HepG2 (cell line): ENCODE measurements at regions not wholly inside any gene's neighbourhood (a gene's known extent, or its start where the extent isn't known, plus 50 kb on each side); places are given as distances from the start of the nearest gene placed in this dataset.

Source experiments
- ATAC-seq: fragments of 200-7000 bp; cut with Tn5 transposase; 3 replicates; pipeline ENCODE4 v1.9.1; 2020; ENCODE audit warnings: mild to moderate bottlenecking, moderate library complexity
- BruUV-seq: library from RNA; stranded (reverse); fragments of 400-500 nt; replicated peaks from 2 replicates; lab custom pipeline; 2021; lab: Mats Ljungman, UMichigan
- CTCF ChIA-PET: fragments of 300-600 bp; formaldehyde crosslinking; extraction: SDS; loops from one replicate; lab custom pipeline; 2021; ENCODE audit warnings: low total read pairs, inconsistent platforms, low intra/inter-chr PET ratio; lab: Yijun Ruan, JAX
- POLR2A ChIA-PET: fragments of 350-600 bp; sonication (Branson Sonifier 250); formaldehyde crosslinking; loops from one replicate; lab custom pipeline; 2020; ENCODE audit warnings: antibody characterized with exemption, inconsistent platforms; lab: Yijun Ruan, JAX
- DNase-seq: peaks from one replicate; pipeline ENCODE4 v3.0.0-alpha.2; 2015; ENCODE audit warnings: low spot score
- FAIRE-seq: peaks from 3 replicates; lab custom pipeline; 2011; peaks lifted over from hg19 to GRCh38; lab: Jason Lieb, UNC
- H2AFZ ChIP-seq: one replicate; pipeline ENCODE4 v1.6.1; 2011; ENCODE audit warnings: low read length, inconsistent platforms
- H3K27ac ChIP-seq: fragments of 300-600 bp; 3 replicates; pipeline ENCODE4 v1.8.0; 2011; ENCODE audit warnings: mixed run types, mild to moderate bottlenecking, mixed read lengths, low read length, inconsistent platforms; ENCODE audit not compliant: insufficient read depth; ENCODE audit errors: extremely low read length
- H3K27me3 ChIP-seq, 2 experiments: fragments of 200-600 bp in 1 of 2; 2 replicates in 1 of 2; 3 replicates in 1 of 2; pipeline versions ENCODE4 v1.6.0 to v1.8.0; 2011; ENCODE audit warnings: low read length in 2 of 2, mild to moderate bottlenecking in 2 of 2, moderate library complexity in 2 of 2, inconsistent platforms in 1 of 2; ENCODE audit not compliant: insufficient read depth in 2 of 2, control insufficient read depth in 1 of 2
- H3K36me3 ChIP-seq, 2 experiments: fragments of 200-600 bp in 1 of 2; replicated peaks in 1 of 2; 2 replicates in 1 of 2; 3 replicates in 1 of 2; pipeline versions ENCODE4 v1.5.1 to v1.8.0; 2011; ENCODE audit warnings: low read length in 2 of 2, inconsistent platforms in 1 of 2; ENCODE audit not compliant: insufficient read depth in 2 of 2, control insufficient read depth in 1 of 2
- H3K4me1 ChIP-seq: 2 replicates; pipeline ENCODE4 v1.5.1; 2012; ENCODE audit warnings: low read length, inconsistent platforms; ENCODE audit not compliant: insufficient read depth
- H3K4me2 ChIP-seq: 2 replicates; pipeline ENCODE4 v1.6.0; 2011; ENCODE audit warnings: low read depth, low read length, inconsistent platforms
- H3K4me3 ChIP-seq, 3 experiments: fragments of 200-600 bp in 1 of 3; sonication (generic), shearing (Covaris generic) in 1 of 3; replicated peaks in 1 of 3; 2 replicates each; pipeline ENCODE4 v1.5.1; 2011 to 2016; ENCODE audit warnings: low read length in 3 of 3, inconsistent platforms in 2 of 3, low read depth in 2 of 3, mild to moderate bottlenecking in 2 of 3, control low read depth in 1 of 3, mixed read lengths in 1 of 3; ENCODE audit not compliant: insufficient read depth in 1 of 3
- H3K79me2 ChIP-seq: one replicate; pipeline ENCODE4 v1.6.1; 2011; ENCODE audit warnings: low read length, inconsistent platforms; ENCODE audit not compliant: insufficient read depth
- H3K9ac ChIP-seq: 2 replicates; pipeline ENCODE4 v1.6.0; 2011; ENCODE audit warnings: mild to moderate bottlenecking, low read depth, low read length, inconsistent platforms; ENCODE audit not compliant: insufficient read depth
- H3K9me3 ChIP-seq: 2 replicates; pipeline ENCODE4 v1.5.1; 2012; ENCODE audit warnings: mild to moderate bottlenecking, low read length
- H4K20me1 ChIP-seq: 2 replicates; pipeline ENCODE4 v1.6.0; 2011; ENCODE audit warnings: inconsistent platforms, mild to moderate bottlenecking, low read length, moderate library complexity; ENCODE audit not compliant: insufficient read depth
- GTF3A ChIP-seq: sonication (generic); formaldehyde crosslinking; conservative IDR thresholded peaks from 2 replicates; pipeline ENCODE4 v1.4.0; 2020; ENCODE audit warnings: mild to moderate bottlenecking, missing genetic modification reagents
- IKZF4 ChIP-seq: sonication (generic); formaldehyde crosslinking; IDR thresholded peaks from 2 replicates; pipeline ENCODE4 v1.5.1; 2020; ENCODE audit warnings: borderline replicate concordance, mild to moderate bottlenecking, low read depth, missing genetic modification reagents; ENCODE audit errors: not compliant biosample characterization
- KAT2B ChIP-seq: fragments of 150-350 bp; IDR thresholded peaks from 2 replicates; pipeline ENCODE4 v1.6.1; 2014; ENCODE audit warnings: low read depth, low read length, borderline replicate concordance
- KLF12 ChIP-seq: sonication (generic); formaldehyde crosslinking; IDR thresholded peaks from 2 replicates; pipeline ENCODE4 v1.4.0; 2020; ENCODE audit warnings: missing genetic modification reagents, borderline replicate concordance
- NFE2L1 ChIP-seq: sonication (generic); formaldehyde crosslinking; IDR thresholded peaks from 2 replicates; pipeline ENCODE4 v1.4.0; 2020; ENCODE audit warnings: missing genetic modification reagents, mild to moderate bottlenecking, borderline replicate concordance
- NFRKB ChIP-seq: fragments of 450-650 bp; IDR thresholded peaks from 2 replicates; pipeline ENCODE4 v1.6.1; 2017
- RARG ChIP-seq: sonication (generic); formaldehyde crosslinking; IDR thresholded peaks from 2 replicates; pipeline ENCODE4 v1.4.0; 2020; ENCODE audit warnings: low read depth, mild to moderate bottlenecking, missing genetic modification reagents
- SAFB2 ChIP-seq: sonication (generic); formaldehyde crosslinking; IDR thresholded peaks from 2 replicates; pipeline ENCODE4 v1.5.1; 2020; ENCODE audit warnings: missing genetic modification reagents, low read depth, mild to moderate bottlenecking, borderline replicate concordance
- SNRNP70 ChIP-seq: fragments of 200-400 bp; formaldehyde crosslinking; IDR thresholded peaks from 2 replicates; pipeline ENCODE4 v1.6.1; 2017; ENCODE audit warnings: mild to moderate bottlenecking, low read depth, low read length, moderate library complexity
- ZFY ChIP-seq: sonication (generic); formaldehyde crosslinking; IDR thresholded peaks from 2 replicates; pipeline ENCODE4 v1.4.0; 2020; ENCODE audit warnings: missing genetic modification reagents
- ZNF337 ChIP-seq: sonication (generic); formaldehyde crosslinking; IDR thresholded peaks from 2 replicates; pipeline ENCODE4 v1.5.1; 2020; ENCODE audit warnings: missing genetic modification reagents, low read depth, mild to moderate bottlenecking, borderline replicate concordance
- ZNF552 ChIP-seq: sonication (generic); formaldehyde crosslinking; IDR thresholded peaks from 2 replicates; pipeline ENCODE4 v1.9.0; 2022; ENCODE audit warnings: missing genetic modification reagents, mild to moderate bottlenecking, borderline replicate concordance
- ZSCAN25 ChIP-seq: sonication (generic); formaldehyde crosslinking; IDR thresholded peaks from 2 replicates; pipeline ENCODE4 v1.8.0; 2022; ENCODE audit warnings: mild to moderate bottlenecking, missing genetic modification reagents
- WGBS: methylation state at CpG from one replicate; pipeline ENCODE4 v1.1.6; 2017; ENCODE audit warnings: low lambda C conversion rate; 5-methylcytosine and 5-hydroxymethylcytosine counted together
- in situ Hi-C: cut with HindIII; loops from 2 replicates; pipeline ENCODE4 v1.10.0; 2017; ENCODE audit warnings: low pct_unique_long_range_greater_than_20kb; ENCODE audit not compliant: extremely low pct_ligation_motif_present
- intact Hi-C: fragments of 100-400 bp; cut with micrococcal nuclease; formaldehyde crosslinking; loops from one replicate; pipeline ENCODE4 v1.10.0; 2022; ENCODE audit not compliant: unreplicated experiment
- TF ChIP-seq, protein P1 (sequence below): sonication (generic); formaldehyde crosslinking; IDR thresholded peaks from 2 replicates; pipeline ENCODE4 v1.5.1; 2020; ENCODE audit warnings: missing genetic modification reagents, mild to moderate bottlenecking, borderline replicate concordance
- TF ChIP-seq, protein P2 (sequence below): sonication (generic); formaldehyde crosslinking; IDR thresholded peaks from 2 replicates; pipeline ENCODE4 v1.8.0; 2022; ENCODE audit warnings: mild to moderate bottlenecking, missing genetic modification reagents

DNA sequence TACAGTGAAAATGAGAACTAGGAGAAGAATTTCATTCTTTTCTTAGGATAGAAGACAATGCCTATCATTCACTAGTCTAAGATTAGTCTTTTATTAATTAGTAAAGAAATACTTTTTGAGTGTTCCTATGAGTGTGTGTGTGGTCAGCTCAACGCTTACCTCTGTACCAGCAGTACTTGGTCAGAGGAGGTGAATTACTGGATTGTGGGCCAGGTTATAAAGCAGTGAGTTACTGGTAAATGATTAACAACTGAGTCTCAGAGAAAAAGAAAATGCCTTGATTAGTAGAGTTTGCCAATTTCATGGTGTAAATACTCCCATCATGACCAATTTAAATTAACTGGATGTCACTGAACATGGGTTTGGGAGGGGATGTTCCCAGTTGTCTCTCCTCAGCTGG lies 444.6 kb downstream of the STIM2 start:
- H3K9me3 ChIP-seq: no peaks in the 10 kb centered on the region; the same call in 1 of the 2 replicates
- H4K20me1 ChIP-seq: no peaks in the 10 kb centered on the region
- CTCF ChIA-PET: no interaction called here
- no peaks in the 10 kb centered on the region for H3K79me2 ChIP-seq
- 0% methylated on average over 1 of the region's 1 CpG for WGBS
- H3K27ac ChIP-seq: no peak overlapping the region
- H3K4me2 ChIP-seq: no peak overlapping the region
- no peaks in the 10 kb centered on the region for H3K4me1 ChIP-seq
- ATAC-seq: no peak
- no peak overlapping the region for H3K4me3 ChIP-seq
- no peaks in the 10 kb centered on the region for H3K27me3 ChIP-seq
- POLR2A ChIA-PET: no interaction called here
- no TSS peak for BruUV-seq
- intact Hi-C loops (no loop called here), in situ Hi-C loops (no loop called here)
- no peaks in the 10 kb centered on the region for H3K36me3 ChIP-seq
- no peak overlapping the region for H2AFZ ChIP-seq
- FAIRE-seq: no peak
- no peak for DNase-seq
- H3K9ac ChIP-seq: no peak overlapping the region
- TF ChIP-seq IKZF4 (CRISPR knock-in tag) (no peak), NFE2L1 (CRISPR knock-in tag) (no peak), GTF3A (CRISPR knock-in tag) (no peak), ZNF337 (CRISPR knock-in tag) (no peak), RARG (CRISPR knock-in tag) (no peak), KAT2B (no peak), ZFY (CRISPR knock-in tag) (no peak), ZNF552 (no peak), SAFB2 (CRISPR knock-in tag) (no peak), KLF12 (CRISPR knock-in tag) (no peak), ZSCAN25 (no peak), SNRNP70 (no peak), NFRKB (no peak)
- TF ChIP-seq, protein P1, sequence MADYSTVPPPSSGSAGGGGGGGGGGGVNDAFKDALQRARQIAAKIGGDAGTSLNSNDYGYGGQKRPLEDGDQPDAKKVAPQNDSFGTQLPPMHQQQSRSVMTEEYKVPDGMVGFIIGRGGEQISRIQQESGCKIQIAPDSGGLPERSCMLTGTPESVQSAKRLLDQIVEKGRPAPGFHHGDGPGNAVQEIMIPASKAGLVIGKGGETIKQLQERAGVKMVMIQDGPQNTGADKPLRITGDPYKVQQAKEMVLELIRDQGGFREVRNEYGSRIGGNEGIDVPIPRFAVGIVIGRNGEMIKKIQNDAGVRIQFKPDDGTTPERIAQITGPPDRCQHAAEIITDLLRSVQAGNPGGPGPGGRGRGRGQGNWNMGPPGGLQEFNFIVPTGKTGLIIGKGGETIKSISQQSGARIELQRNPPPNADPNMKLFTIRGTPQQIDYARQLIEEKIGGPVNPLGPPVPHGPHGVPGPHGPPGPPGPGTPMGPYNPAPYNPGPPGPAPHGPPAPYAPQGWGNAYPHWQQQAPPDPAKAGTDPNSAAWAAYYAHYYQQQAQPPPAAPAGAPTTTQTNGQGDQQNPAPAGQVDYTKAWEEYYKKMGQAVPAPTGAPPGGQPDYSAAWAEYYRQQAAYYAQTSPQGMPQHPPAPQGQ: no peak
- TF ChIP-seq, protein P2, sequence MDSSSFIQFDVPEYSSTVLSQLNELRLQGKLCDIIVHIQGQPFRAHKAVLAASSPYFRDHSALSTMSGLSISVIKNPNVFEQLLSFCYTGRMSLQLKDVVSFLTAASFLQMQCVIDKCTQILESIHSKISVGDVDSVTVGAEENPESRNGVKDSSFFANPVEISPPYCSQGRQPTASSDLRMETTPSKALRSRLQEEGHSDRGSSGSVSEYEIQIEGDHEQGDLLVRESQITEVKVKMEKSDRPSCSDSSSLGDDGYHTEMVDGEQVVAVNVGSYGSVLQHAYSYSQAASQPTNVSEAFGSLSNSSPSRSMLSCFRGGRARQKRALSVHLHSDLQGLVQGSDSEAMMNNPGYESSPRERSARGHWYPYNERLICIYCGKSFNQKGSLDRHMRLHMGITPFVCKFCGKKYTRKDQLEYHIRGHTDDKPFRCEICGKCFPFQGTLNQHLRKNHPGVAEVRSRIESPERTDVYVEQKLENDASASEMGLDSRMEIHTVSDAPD (CRISPR knock-in tag): no peak
